SK-N-MC (cell line): ENCODE measurements at regions not wholly inside any gene's neighbourhood (a gene's known extent, or its start where the extent isn't known, plus 50 kb on each side); places are given as distances from the start of the nearest gene placed in this dataset.

Source experiments
- EZH2 ChIP-seq: fragments of 200-600 bp; sonication (generic); IDR thresholded peaks from one replicate; pipeline ENCODE4 v1.6.1; 2017; ENCODE audit warnings: antibody characterized with exemption
- POLR2AphosphoS5 ChIP-seq: IDR thresholded peaks from 2 replicates; pipeline ENCODE4 v1.6.1; 2012; ENCODE audit warnings: mild to moderate bottlenecking, low read depth, low read length, borderline replicate concordance

DNA sequence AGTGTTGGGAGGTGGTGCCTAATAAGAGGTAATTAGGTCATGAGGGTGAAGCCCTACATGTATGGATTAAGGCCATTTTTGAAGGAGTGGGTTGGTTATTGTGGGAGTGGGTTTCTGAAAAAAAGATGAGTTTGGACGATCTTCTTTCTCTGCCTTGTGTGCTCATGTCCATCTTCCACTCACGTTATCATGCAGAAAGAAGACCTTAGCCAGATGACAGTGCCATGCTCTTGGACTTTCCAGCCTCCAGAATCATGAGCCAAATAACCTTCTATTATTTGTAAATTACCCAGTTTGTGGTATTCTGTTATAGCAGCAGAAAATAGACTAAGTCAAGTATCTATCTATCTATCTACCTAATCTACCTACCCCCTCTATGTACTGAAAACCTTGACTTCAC is 71.9 kb downstream of the SDR9C7 start:
- TF ChIP-seq POLR2AphosphoS5 (no peak), EZH2 (no peak)
